Neural cell (in vitro differentiated cells): ENCODE measurements at regions not wholly inside any gene's neighbourhood (a gene's known extent, or its start where the extent isn't known, plus 50 kb on each side); places are given as distances from the start of the nearest gene placed in this dataset.

Experiments used
- EZH2 ChIP-seq: fragments of 200-600, 300-800 bp; shearing (Covaris generic), sonication (generic); IDR thresholded peaks from 2 replicates; pipeline ENCODE4 v1.6.1; 2014; ENCODE audit warnings: antibody characterized with exemption, low read length, borderline replicate concordance, mild to moderate bottlenecking; ENCODE audit not compliant: insufficient read depth, poor library complexity, severe bottlenecking
- POLR2AphosphoS5 ChIP-seq: IDR thresholded peaks from 2 replicates; pipeline ENCODE4 v1.6.1; 2012
- TF ChIP-seq, protein P1 (sequence below): fragments of 450-650 bp; IDR thresholded peaks from 2 replicates; pipeline ENCODE4 v1.5.1; 2014; ENCODE audit warnings: antibody characterized with exemption, mild to moderate bottlenecking, moderate library complexity; ENCODE audit not compliant: poor library complexity, severe bottlenecking

DNA sequence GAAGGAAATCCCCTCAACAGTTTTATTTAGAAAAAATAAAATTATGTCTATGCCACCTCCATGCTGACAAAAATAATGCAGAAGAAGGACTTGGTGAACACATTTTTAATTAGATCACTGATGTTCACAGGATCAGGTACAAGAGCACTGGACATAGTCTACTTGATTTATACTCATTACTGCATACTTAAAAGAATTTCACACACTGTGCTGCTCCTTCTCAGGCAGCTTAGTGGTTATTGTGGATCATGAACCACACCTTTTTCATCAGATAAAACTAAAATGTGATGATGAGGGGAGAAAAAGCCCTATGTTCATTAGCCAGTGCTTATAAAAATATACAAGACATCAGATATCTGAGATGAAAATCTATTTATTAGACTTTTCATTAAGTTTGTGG is 103.3 kb upstream of the DPH5 start:
- TF ChIP-seq, protein P1, sequence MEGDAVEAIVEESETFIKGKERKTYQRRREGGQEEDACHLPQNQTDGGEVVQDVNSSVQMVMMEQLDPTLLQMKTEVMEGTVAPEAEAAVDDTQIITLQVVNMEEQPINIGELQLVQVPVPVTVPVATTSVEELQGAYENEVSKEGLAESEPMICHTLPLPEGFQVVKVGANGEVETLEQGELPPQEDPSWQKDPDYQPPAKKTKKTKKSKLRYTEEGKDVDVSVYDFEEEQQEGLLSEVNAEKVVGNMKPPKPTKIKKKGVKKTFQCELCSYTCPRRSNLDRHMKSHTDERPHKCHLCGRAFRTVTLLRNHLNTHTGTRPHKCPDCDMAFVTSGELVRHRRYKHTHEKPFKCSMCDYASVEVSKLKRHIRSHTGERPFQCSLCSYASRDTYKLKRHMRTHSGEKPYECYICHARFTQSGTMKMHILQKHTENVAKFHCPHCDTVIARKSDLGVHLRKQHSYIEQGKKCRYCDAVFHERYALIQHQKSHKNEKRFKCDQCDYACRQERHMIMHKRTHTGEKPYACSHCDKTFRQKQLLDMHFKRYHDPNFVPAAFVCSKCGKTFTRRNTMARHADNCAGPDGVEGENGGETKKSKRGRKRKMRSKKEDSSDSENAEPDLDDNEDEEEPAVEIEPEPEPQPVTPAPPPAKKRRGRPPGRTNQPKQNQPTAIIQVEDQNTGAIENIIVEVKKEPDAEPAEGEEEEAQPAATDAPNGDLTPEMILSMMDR, result no peak
- TF ChIP-seq EZH2 (no peak), POLR2AphosphoS5 (no peak)
